Pancreas (tissue), 10 donors: ENCODE measurements at regions not wholly inside any gene's neighbourhood (a gene's known extent, or its start where the extent isn't known, plus 50 kb on each side); places are given as distances from the start of the nearest gene placed in this dataset.

Experiments used
- ATAC-seq, 4 donors: fragments of 200-7000 bp; cut with Tn5 transposase; one replicate each; pipeline versions ENCODE4 v1.8.0 to v1.9.1; 2020; ENCODE audit warnings: mild to moderate bottlenecking in 4 of 4, moderate library complexity in 4 of 4
- DNase-seq, 6 donors: peaks; one replicate each; pipeline ENCODE4 v3.0.0-alpha.2; 2020
- FAIRE-seq: peaks from 2 replicates; lab custom pipeline; 2012; peaks lifted over from hg19 to GRCh38; lab: Jason Lieb, UNC
- H3K27ac ChIP-seq, 4 donors: fragments of 200-600 bp; sonication (generic); 1 replicate in 3 of 4; 2 replicates in 1 of 4; pipeline versions ENCODE4 v1.5.0 to v1.8.0; 2020
- H3K27me3 ChIP-seq, 4 donors: fragments of 200-600 bp; one replicate each; pipeline ENCODE4 v1.8.0; 2021
- H3K36me3 ChIP-seq, 3 donors: fragments of 200-600 bp; sonication (generic) in 1 of 3; one replicate each; pipeline versions ENCODE4 v1.5.0 to v1.8.0; 2020 to 2021
- H3K4me1 ChIP-seq, 3 donors: fragments of 200-600 bp; one replicate each; pipeline ENCODE4 v1.8.0; 2021
- H3K4me3 ChIP-seq, 4 donors: fragments of 200-600 bp; sonication (generic) in 2 of 4; one replicate each; pipeline versions ENCODE4 v1.5.0 to v1.8.0; 2020 to 2021
- H3K9me3 ChIP-seq, 4 donors: fragments of 200-600 bp; one replicate each; pipeline ENCODE4 v1.8.0; 2021
- WGBS, 2 donors: extraction: QIAGEN DNeasy Blood & Tissue Kit; methylation state at CpG; one replicate each; pipeline ENCODE4 v1.1.7; 2013; 5-methylcytosine and 5-hydroxymethylcytosine counted together
- intact Hi-C, 3 donors: fragments of 100-400 bp; cut with DNase I; formaldehyde crosslinking; loops; one replicate each; pipeline versions ENCODE4 v1.11.1 to v1.14.2; 2022
- TF ChIP-seq, protein P1 (sequence below), 4 donors: fragments of 200-600 bp; sonication (generic) in 3 of 4; IDR thresholded peaks; one replicate each; pipeline versions ENCODE4 v1.5.0 to v1.8.0; 2021; ENCODE audit warnings: antibody characterized with exemption in 4 of 4
- donor health status: healthy with polysubstance abuse.
- donor health status: DM: no; HTN: no; CAD: no; lungs with moderate emphysema.
- donor health status: DM: no; HTN: no; CAD: no.
- donor health status: control.
- donor health status: control.
- donor health status: Bipolar disorder and iron deficiency.
- donor health status: DM: yes; HTN: yes; CAD: no.
- donor health status: DM: no; HTN: no; CAD: no.
- donor health status: DM: no; HTN: no; CAD: no.
- donor health status: DM: yes; HTN: yes; CAD: no.

- intact Hi-C loops: no loop called here
Observed at GRCh38 chr11:23594755-23595154, 734.5 kb upstream of the CCDC179 start.

GRCh38 chr11:23604966-23605365 lies 744.7 kb upstream of the CCDC179 start:
- H3K4me1 ChIP-seq: no peaks in the 10 kb centered on the region
- 77 to 89% methylated on average over 3 of the region's 3 CpGs for WGBS, 2 donors
- no peak for DNase-seq
- no peak overlapping the region for H3K27ac ChIP-seq
- TF ChIP-seq, protein P1, sequence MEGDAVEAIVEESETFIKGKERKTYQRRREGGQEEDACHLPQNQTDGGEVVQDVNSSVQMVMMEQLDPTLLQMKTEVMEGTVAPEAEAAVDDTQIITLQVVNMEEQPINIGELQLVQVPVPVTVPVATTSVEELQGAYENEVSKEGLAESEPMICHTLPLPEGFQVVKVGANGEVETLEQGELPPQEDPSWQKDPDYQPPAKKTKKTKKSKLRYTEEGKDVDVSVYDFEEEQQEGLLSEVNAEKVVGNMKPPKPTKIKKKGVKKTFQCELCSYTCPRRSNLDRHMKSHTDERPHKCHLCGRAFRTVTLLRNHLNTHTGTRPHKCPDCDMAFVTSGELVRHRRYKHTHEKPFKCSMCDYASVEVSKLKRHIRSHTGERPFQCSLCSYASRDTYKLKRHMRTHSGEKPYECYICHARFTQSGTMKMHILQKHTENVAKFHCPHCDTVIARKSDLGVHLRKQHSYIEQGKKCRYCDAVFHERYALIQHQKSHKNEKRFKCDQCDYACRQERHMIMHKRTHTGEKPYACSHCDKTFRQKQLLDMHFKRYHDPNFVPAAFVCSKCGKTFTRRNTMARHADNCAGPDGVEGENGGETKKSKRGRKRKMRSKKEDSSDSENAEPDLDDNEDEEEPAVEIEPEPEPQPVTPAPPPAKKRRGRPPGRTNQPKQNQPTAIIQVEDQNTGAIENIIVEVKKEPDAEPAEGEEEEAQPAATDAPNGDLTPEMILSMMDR (IDR thresholded peaks at IDR 0.05): no peak
- no peaks in the 10 kb centered on the region for H3K36me3 ChIP-seq
- FAIRE-seq: no peak
- intact Hi-C loops: no loop called here
- no peak for ATAC-seq
- H3K4me3 ChIP-seq: no peak overlapping the region
- no peaks in the 10 kb centered on the region for H3K27me3 ChIP-seq
- no peaks in the 10 kb centered on the region for H3K9me3 ChIP-seq

More at GRCh38 chr11:23594755-23595154, 734.5 kb upstream of the CCDC179 start:
- Histone ChIP-seq H3K4me1 (no peaks in the 10 kb centered on the region), H3K4me3 (no peak overlapping the region), H3K9me3 (no peaks in the 10 kb centered on the region), H3K27me3 (no peaks in the 10 kb centered on the region), H3K27ac (no peak overlapping the region), H3K36me3 (no peaks in the 10 kb centered on the region)
- DNase-seq (no peak), FAIRE-seq (no peak), ATAC-seq (no peak)
- TF ChIP-seq, protein P1 (IDR thresholded peaks at IDR 0.05): no peak
- 30 to 40% methylated on average over 3 of the region's 3 CpGs for WGBS, 2 donors

- Histone ChIP-seq H3K4me1 (no peaks in the 10 kb centered on the region), H3K36me3 (no peaks in the 10 kb centered on the region), H3K27ac (no peak overlapping the region), H3K4me3 (no peak overlapping the region), H3K9me3 (no peaks in the 10 kb centered on the region), H3K27me3 (no peaks in the 10 kb centered on the region)
- intact Hi-C loops: no loop called here
- TF ChIP-seq, protein P1 (IDR thresholded peaks at IDR 0.05): no peak
- FAIRE-seq (no peak), DNase-seq (no peak), ATAC-seq (no peak)
- WGBS, 2 donors: 51 to 70% methylated on average over 1 of the region's 1 CpG
Observed at GRCh38 chr11:23606191-23606590, 745.9 kb upstream of the CCDC179 start.

DNA sequence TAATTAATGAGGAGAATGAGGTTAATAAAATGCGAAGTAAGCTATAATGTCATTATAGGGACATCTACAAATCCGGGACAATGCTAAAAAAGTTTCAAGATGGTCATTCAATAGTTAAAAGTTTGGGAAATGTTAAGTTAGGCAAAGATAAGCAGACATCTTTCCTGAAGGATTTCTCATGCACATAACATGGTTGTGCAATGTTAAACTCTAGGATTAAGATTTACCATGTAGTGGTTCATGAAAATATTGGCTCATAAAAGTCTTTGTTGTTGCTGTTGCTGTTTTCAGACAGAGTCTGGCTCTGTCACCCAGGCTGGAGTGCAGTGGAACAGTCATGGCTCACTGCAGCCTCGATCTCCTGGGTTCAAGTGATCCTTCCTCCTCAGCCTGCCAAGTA lies 751.5 kb upstream of the CCDC179 start:
- H3K4me1 ChIP-seq: no peaks in the 10 kb centered on the region
- TF ChIP-seq, protein P1 (IDR thresholded peaks at IDR 0.05): no peak
- no peak for DNase-seq
- no peaks in the 10 kb centered on the region for H3K36me3 ChIP-seq
- H3K4me3 ChIP-seq: no peak overlapping the region
- no peaks in the 10 kb centered on the region for H3K9me3 ChIP-seq
- ATAC-seq: no peak
- intact Hi-C loops: no loop called here
- no peaks in the 10 kb centered on the region for H3K27me3 ChIP-seq
- WGBS, 2 donors: 73 to 82% methylated on average over 3 of the region's 3 CpGs
- H3K27ac ChIP-seq: no peak overlapping the region
- FAIRE-seq: no peak

- H3K27me3 ChIP-seq: no peaks in the 10 kb centered on the region
- TF ChIP-seq, protein P1 (IDR thresholded peaks at IDR 0.05): no peak
- no peak overlapping the region for H3K4me3 ChIP-seq
- no peaks in the 10 kb centered on the region for H3K9me3 ChIP-seq
- intact Hi-C loops: no loop called here
- no peak for FAIRE-seq
- no peak for ATAC-seq
- no peaks in the 10 kb centered on the region for H3K4me1 ChIP-seq
- H3K27ac ChIP-seq: no peak overlapping the region
- H3K36me3 ChIP-seq: no peaks in the 10 kb centered on the region
- no peak for DNase-seq
Observed at GRCh38 chr11:23620617-23621016, 760.3 kb upstream of the CCDC179 start.
